T follicular helper cell (primary cell): ENCODE measurements at regions not wholly inside any gene's neighbourhood (a gene's known extent, or its start where the extent isn't known, plus 50 kb on each side); places are given as distances from the start of the nearest gene placed in this dataset.

Source experiments
- DNase-seq: peaks from one replicate; pipeline ENCODE4 v3.0.0-alpha.2; 2020; ENCODE audit warnings: low read depth

GRCh38 chr6:40268166-40268565, 319.0 kb downstream of the LRFN2 start:
- DNase-seq = no peak

DNA sequence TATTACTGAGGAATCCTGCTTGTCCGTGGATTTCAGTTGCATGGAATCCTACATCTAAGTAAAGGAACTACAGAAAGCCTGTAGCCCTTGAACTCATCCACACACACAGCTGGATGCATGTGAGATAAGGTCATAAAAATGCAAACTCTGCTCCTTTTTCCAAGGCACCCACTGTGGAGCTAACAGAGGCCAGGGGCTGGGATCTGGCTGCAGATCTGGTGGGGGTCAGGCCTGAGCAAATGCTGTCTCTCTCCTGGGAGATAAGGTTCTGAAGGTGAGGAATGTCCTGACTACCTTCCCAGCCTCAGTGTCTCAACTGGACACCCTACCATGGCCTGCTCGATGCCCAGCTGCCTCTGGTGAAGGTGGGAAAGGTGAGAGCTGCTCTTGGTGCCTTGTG, 321.5 kb downstream of the LRFN2 start:
- DNase-seq = no peak

- no peak for DNase-seq
Observed at GRCh38 chr6:40263970-40264369, 323.2 kb downstream of the LRFN2 start.

- no peak for DNase-seq
Observed at GRCh38 chr6:40262363-40262762, 324.8 kb downstream of the LRFN2 start.

- DNase-seq = no peak
Observed at GRCh38 chr6:40258531-40258930, 324.3 kb upstream of the MOCS1 start.

- no peak for DNase-seq
Observed at GRCh38 chr6:40256831-40257230, 322.6 kb upstream of the MOCS1 start.

DNA sequence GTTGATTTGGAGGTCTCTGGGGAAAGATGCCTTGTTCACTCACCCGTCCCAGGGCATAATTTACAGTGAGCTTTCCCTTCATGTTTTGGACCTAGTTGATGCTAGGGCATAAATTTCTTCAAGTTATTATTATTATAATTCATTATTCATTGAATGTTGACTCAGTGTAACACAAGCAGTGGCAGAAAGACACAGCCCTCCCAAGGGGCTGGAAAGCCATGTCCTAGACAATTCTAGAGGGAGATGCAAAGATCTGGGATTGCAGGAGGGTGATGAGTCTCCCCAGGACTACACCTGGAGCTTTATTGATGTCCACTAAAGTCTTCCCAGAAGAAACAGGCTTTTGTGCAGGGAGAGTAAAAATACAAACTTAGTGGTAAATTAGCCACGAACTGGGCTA, 322.0 kb upstream of the MOCS1 start:
- no peak for DNase-seq

GRCh38 chr6:40253420-40253819, 319.2 kb upstream of the MOCS1 start:
- no peak for DNase-seq

DNA sequence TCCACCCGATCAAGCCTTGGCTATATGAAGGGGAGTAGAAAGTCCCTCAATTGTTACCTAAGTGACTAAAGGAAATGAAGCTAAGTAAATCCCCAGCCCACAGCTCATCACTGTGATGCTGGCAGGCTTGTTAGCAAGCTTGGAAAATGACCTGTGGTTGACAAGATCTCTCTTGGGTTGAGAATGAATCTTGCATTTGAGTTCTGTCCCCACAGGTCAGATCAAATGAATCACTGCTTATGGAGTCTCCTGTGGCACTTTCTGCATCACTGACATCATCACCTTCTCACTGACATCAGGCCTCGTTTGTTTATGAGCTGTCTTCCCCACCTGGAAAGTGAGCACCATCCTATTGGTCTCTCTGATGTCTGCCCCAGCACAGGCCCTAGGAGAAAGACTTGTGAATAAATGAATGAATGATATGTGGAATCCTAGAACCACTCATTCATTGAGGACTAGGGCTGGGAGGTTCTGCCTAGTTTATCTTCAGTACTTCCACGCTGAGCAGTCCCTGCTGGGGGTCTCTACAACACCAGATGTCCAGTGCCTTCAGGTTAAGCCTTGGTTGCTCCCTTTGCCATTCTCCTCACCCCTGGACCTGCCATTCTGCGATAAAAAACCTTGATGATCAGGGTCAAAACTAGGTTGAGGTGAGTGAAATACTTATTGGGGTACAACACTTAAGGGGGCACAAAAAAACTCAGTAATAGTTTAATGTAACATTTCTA, 318.4 kb upstream of the MOCS1 start:
- DNase-seq = no peak

GRCh38 chr6:40251637-40252300, 317.5 kb upstream of the MOCS1 start:
- no peak for DNase-seq

DNA sequence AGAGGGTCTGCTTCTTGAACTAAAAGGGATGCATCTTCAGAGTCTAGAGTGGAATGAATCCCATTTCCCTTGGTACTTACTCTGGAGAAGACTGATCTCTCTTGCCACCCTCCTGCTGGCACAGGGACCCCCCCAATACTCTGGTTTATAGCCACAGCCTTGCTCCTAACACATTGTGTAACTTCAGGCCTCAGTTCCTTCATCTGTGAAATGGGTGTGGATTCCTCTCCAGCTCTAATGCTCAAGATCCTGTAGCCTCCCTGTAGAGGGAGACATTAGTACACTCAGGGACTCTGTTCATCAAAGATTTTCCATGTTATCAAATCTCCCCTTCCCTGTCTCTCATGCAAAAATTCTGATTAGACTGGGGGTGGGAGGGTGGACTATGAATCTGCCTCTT, 315.7 kb upstream of the MOCS1 start:
- DNase-seq = no peak

DNA sequence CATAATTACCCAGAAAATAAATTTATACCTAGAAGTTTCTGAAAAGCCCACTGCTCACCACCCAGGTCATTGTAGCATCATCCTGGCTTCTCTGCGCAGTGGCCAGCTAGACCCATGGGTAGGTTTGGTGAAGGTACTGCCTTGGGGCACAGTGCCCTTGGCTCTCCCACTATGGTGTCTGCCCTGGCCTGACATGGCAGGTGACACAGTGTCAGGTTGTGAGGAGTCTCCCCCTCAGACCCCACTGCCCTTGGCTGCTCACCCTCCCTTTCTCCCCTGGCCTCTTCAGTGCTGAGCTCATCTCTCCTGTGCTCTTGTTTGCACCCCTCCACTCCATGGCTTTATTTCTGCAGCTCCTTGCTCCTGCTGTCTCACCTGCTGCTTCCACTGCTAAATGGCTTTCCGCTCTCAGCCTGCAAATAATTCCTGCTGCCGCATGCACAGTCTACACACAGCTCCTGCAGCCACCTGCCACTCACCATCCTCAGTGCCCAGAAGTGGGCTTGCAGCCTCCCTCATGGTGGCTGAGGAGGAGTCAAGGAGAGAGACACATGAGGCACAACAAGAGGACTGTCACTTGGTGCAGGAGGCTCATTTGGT, 313.4 kb upstream of the MOCS1 start:
- DNase-seq = no peak

GRCh38 chr6:40244699-40245098, 310.4 kb upstream of the MOCS1 start:
- no peak for DNase-seq

DNA sequence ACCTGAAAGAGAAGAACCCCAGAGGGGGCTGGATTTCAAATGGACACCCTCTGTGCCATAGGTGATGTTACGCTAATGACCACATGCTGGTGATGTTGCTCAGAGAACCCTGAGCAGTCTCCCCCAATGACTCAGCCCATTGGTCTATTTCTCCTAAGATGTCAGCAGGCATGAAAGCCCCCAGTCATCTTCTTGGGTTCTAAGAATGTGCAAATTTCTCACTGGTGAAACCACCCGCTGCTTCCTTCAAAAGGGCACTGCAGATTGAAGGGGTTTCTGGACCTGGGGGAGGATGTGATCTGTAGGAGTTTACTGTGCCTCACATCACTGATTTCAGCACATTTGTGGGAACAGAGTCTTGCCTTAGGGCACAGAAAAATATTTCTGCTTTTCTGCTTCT, 298.4 kb upstream of the MOCS1 start:
- DNase-seq = no peak

GRCh38 chr6:40227735-40228134, 293.5 kb upstream of the MOCS1 start:
- DNase-seq = no peak

GRCh38 chr6:40222354-40222753, 288.1 kb upstream of the MOCS1 start:
- no peak for DNase-seq

DNA sequence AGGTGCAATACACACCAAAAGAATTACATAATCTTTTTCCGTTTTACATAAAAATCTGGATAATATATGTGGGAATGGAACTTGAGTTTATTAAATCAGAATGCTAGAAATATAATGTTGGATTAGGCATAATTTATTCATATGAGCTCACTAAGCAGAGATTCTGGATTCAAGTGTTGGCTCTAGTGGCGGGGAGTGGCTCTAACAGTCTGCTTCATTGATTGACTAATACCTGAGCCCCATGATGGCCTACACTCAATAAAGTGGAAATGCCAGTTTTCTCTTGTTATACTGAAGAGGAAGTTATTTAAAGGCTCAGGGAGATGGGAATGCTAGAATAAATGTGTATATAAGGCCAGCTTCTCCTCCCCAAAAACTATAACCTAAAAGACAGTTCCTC, 285.5 kb upstream of the MOCS1 start:
- DNase-seq = no peak

DNA sequence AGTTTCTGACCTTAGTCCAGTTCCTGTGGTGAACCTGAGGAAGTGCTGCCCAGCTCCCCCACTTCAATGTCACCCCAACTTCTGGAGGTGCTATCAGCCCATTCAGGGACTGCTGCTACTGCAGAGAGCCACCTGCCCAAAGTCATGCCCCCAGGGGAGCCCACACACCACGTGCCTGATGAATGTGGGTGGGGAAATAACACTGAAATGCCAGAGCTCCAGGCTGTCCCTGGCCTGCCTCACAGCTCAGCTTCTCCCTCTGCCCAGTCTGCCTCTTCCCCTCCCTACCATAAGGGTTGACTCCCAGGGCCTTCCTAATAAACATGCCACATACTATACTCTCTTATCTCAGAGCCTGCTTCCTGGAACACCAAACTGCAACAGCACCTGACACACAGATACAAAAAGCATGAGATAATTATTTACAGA, 276.4 kb upstream of the MOCS1 start:
- no peak for DNase-seq

GRCh38 chr6:40205801-40206200, 271.5 kb upstream of the MOCS1 start:
- DNase-seq = no peak

DNA sequence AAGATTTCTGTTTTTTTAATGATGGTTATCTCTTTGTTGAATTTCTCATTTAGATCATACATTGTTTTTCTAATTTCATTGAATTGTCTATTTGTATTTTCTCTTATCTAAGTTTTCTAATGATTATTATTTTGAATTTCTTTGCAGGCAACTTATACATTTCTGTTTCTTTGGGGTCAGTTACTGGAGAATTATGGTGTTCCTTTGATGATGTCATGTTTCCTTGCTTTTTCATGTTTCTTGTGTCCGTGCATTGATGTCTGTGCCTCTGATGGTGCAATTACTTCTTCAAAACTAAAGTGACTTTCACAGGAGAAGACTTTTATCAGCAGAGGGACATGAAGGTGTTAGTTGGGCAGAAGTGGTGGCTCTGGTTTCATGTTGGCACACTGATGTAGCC, 270.7 kb upstream of the MOCS1 start:
- no peak for DNase-seq

- DNase-seq = no peak
Observed at GRCh38 chr6:40197371-40197770, 263.1 kb upstream of the MOCS1 start.

DNA sequence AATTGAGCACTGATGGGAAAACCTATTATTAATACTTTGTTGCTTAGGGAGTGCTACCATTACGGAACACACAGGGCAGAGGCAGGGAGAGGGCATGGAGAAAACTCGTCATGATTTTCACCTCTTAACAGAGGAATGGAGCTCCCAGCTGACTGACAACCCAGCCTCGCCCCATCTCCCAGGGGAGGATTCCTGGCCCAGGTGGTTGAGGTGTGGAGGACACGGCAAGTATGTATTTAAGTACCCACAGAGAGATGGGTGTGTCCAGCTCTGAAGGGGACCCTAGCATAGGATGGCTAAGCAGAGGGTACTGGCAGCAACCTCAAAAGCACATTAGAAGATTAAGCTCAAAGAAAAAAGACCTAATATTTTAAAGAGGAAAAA, 261.9 kb upstream of the MOCS1 start:
- no peak for DNase-seq

DNA sequence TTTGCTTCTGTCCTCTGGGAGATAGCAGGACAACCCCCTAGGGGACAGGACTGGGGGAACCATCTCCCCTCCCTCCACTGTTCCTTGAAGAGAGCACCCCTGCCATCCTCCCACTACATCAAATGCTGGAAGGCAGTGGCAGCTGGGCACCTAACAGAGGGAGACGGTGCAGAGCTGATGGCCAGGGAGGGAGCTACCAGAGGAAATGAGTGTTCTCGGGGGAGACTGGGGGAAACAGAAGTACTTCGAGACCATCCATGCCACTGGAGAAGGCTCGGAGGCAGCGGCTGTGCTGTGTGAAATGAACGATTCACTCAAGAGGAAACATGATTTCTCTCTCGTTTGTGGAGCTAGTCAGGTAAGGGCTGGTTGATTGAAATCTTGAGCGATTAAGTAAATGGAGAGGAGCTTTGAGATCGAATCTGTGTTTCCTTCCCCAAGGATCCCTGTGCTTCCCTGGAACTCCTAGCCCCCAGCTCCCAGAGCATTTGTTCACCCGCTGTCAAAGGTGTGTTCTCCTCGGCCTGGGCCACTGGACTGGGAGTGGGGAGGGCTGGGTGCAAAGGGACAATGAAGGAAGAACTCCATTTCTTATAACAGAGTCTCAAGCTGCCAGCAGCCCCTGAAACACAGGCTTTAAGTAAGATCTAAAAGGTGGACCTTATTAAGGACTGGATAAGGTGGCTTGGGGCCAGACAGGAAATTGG, 261.3 kb upstream of the MOCS1 start:
- no peak for DNase-seq
